ENCODE measurements at regions not wholly inside any gene's neighbourhood (a gene's known extent, or its start where the extent isn't known, plus 50 kb on each side); places are given as distances from the start of the nearest gene placed in this dataset.

GRCh38 chr10:36624551-36625100 lies 500.8 kb upstream of the ANKRD30A start:
- TF ChIP-seq CTCF (conservative IDR thresholded peaks at IDR 0.05 in 1 of 2, IDR thresholded peaks at IDR 0.05 in 1 of 2; ENCODE audit: low read depth in 1 of 2, low read length in 2 of 2) (no peak), EZH2 (IDR thresholded peaks at IDR 0.05; ENCODE audit: low read length, missing control alignments) (no peak)

Data from fibroblast of lung (primary cell).